Stimulated activated CD8-positive, alpha-beta memory T cell treated with anti-CD3 and anti-CD28 coated beads, Interleukin-12 subunit alpha, Interleukin-12 subunit beta, amount 100 ng/mL, for 4 hours (primary cell): ENCODE measurements at regions not wholly inside any gene's neighbourhood (a gene's known extent, or its start where the extent isn't known, plus 50 kb on each side); places are given as distances from the start of the nearest gene placed in this dataset.

ENCODE experiments used
- DNase-seq: peaks from one replicate; pipeline ENCODE4 v3.0.0-alpha.2; 2020; ENCODE audit warnings: low read depth

DNA sequence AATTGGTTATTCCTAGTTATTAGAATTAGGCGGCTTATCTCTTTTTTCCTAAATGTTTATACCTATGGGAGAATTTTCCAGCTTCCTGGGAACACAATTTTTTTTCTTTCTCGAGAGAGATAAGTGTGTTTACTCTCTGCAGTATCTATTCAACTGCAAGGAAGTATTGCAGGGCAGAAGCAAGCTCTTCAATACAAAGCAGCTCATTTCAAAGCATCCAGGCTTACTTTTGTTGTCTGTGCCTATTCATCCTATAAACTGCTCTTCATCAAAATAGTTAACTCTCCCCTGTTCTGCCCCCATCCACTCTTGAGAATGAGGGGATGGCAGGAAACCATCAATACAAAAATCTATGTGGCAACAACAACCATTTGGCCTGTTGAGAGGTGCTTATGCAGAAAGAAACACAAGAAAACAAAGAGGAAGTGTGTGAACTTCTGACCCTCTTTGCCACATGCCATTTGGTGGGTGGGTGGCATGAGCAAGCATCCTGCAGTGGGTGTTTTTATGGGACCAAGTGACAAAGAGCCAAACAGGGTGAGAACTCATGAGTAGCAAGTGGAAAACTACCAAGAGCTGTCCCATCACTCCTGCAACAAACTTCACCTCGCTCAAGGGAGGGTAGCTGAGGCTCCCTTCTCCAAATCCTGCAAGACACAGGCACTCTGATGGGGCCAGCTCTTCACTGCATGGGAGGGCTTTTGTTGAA is 50.6 kb upstream of the MRPS6 start:
- DNase-seq: peak; percentile 29

DNA sequence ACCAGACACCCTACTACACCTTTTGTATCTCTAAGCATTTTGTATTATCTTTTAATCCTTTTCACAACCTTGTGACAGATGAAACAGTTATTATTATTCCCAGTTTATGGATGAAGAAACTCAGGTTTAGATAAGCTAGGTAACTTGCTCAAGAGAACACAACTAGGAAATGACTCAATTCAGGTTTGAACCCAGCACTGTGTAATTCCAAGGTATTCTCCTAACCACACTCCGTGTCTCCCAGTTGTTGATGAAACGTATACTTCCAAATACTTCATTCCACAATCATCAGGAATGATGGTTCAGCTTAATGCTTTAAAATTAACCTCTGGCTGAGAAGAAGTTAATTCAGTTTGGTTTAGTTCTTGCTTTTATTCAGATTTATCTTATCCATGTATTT is 51.7 kb upstream of the MRPS6 start:
- no peak for DNase-seq

DNA sequence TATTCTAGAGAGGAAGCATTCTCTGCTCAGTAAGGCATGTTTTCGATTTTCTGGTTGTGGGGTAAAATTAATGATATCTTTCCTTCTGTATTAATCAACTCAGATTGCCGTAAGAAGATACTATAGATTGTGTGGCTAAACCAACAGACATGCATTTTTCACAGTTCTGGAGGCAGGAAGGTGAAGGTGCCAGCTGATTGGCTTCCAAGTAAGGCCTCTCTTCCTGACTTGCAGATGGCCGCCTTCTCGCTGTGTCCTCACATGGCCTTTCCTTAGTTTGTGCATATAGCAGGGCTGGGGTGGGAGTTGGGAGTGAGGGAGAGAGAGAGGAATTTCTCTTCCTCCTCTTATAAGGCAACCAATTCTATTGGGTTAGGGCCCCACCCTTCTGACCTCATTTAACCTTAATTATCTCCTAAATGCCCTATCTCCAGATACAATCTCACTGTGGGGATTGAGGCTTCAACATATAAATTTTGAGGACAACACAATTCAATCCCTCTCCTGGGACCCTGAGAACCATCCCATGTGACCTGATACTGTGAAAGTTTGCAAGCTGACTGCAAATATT is 52.3 kb upstream of the MRPS6 start:
- no peak for DNase-seq

DNA sequence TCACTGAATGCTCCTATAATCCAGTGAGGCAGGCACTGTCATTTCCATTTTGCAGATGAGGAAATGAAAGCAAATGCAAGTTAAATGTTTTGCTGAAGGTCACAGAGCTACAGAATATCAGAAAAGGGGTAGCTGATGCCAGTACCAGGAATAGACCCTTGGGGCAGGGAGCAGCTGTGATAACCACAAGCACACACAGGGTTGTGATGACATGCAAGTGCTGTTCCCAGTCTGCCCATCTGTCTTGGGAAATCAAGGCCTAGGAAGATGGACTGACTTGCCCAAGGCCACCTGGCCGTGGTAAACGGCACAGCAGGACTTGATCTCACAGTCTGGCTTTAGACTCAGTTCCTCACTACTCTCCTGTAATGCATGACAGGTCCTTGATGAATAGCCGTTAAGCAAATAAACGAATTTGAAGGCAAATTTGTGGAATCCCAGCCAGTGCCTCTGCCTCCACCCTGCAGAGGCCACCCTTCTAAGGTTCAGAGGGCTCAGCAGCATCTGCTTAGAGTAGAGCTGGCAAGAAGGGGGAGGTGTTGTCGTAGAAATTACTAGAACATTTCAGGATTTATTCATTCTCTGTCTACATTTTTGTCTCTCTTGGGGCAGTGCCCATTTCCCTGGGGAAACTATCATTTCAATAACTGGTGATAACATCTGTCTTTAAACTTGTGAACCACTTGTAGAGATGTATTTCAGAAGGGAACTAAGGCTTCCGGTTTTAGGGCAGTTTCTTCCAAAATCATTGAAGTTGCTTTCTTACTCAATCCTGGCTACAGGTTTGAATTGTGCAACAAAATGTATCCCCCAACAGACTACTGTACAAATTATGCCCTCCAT is 53.2 kb upstream of the MRPS6 start:
- no peak for DNase-seq

DNA sequence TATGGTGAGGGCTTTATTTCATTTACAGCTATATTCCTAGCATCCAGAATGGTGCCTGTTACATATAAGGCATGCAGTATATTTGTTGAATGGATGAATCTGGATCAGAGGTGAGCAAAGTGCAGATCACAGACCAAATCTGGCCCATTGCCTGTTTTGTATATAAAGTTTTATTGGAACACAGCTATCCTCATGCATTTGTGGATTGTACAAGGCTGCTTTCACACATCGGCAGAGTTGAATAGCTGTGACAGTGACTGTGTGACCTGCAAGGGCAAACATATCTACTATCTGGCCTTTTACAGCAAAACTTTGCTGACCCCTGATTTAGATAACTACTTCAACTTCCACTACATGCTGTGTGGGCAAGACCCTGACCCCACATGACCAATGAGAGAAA is 54.0 kb upstream of the MRPS6 start:
- DNase-seq: no peak

DNA sequence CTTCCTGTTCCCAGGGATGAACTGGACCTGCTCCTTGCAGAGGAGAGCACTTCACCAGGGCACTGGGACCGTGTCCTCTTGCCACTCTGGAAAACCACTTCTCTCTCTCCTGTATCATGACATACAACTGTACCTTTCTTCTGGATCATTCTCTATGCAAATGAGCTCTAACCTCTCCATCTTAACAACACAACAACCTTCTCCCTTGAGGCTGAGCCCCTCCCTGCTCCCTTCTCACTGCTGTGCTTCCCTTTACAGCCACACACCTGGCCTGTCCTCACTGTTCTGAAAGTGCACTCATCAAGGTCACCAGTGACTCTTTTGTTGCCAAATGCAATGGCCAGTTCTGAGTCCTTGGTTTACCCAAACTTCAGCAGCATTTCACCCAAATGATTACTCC is 54.5 kb upstream of the MRPS6 start:
- no peak for DNase-seq

DNA sequence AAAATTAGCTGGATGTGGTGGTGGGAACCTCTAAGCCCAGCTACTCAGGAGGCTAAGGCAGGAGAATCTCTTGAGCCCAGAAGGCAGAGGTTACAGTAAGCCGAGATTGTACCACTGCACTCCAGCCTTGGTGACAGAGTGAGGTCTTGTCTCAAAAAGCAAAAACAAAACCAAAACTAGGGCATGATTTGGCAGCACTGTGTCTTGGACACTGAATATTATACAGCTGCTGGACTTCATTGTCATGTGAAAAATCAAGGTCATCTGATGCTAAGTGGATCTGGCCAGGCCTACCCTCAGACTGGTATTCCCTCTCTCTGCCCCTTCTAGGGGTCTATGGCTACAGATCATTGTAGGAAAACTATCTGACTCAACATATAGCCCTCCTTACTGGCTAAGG is 55.2 kb upstream of the MRPS6 start:
- no peak for DNase-seq

DNA sequence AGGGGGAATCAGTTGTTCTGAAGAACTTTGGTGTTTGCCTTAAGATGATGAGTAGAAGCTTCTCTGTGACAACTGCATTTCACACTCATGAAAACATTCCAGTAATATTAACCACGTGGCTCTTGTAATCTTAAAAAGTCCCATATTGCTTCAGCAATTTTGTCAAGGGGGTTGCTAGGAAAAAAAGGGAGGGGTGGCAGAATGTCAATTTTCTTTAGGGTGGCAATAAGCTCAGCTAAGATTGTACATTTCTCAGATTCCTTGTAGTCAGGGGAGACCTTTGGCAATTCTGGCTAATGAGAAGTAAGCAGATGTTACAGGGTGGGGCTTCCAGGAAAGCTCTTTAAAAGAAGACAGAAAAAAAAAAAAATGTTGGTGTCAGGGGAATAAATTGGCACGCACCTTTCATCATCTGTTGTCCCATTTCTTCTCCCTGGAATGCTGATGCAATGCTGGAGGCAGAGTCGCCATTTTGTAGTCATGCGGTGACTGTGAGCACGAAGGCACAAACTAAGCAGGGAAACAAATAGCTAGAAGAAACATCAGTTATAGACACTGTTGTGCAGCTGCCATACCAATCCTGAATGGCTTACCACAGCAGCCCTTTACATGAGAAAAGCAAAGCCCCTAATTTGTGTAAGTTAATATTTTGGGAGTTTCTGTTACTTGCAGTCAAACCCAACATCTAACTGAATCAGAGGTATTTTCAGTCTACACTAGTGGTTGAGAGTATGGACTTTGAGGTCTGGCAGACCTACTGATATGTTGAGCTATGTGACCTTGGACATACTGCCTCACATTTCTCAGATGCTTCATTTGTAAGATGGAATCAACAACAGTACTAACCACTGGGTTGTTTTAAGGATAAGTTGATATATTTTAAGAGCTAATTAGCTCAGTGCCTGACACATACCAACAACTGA is 56.1 kb upstream of the MRPS6 start:
- DNase-seq: no peak

DNA sequence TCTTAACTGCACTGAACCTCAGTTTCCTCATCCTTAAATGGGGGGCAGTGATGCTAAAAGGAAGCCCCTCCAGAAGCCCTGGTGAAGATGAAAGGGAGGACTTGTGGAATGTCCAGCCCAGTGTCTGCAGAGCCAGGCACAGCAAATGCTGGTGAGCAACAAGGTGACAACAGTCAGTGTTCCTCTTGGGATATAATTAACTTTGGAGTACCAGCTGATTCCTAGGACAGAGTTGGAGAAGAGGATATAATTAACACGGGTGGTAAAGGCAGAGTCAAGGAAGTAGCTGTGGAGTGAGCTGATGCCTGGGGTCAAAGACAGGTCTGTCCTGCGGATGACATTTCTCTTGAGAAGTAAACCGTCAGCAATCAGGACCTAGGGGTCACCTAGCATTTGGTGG is 60.7 kb upstream of the MRPS6 start:
- no peak for DNase-seq

DNA sequence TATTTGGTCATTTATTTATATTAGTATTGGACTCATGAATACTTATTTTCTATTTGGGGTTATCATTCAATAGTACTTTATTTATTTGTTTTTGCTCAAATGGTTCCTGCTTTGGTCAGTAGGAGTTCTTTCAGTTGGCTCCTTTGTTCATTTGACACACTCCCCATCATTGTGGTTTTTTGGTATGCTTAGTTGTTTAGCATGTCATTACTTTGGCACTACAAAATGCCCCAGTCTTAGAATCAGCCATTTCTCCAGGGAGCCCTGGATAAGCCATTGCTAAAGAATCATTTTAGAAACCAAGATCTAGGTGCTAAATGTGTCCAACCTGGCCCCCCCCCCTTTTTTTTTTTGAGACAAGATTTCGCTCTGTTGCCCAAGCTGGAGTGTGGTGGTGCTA is 61.7 kb upstream of the MRPS6 start:
- DNase-seq: no peak

DNA sequence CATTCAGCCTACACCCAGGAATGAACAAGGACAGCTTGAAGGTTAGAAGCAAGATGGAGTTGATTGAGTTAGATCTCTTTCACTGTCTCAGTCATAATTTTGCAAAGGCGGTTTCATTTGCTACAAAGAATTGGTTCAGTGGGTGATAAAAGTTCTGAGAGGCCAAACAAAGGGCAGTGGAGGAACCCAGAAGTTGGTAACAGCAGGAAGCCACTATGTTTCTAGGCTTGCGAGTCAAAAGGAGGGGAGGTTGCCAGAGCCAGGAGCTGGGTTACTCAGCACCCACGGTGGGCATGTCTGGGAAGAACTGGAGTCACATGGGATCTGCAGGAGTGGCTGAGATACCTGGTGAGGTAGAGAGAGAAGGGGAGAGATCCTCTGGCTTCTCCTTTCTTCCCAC is 64.2 kb upstream of the MRPS6 start:
- DNase-seq: no peak

DNA sequence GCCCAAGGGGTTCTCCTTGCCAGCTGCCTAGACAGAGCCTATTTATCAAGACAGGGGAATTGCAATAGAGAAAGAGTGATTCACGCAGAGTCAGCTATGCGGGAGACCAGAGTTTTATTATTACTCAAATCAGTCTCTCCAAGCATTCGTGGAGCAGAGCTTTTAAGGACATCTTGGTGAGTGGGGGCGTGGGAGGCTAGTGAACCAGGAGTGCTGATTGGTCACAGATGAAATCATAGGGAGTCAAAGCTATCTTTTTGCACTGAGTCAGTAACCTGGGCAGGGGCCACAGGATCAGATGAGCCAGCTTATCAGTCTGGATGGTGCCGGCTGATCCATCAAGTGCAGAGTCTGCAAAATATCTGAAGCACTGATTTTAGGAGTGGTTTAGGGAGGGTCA is 64.8 kb upstream of the MRPS6 start:
- DNase-seq: no peak

DNA sequence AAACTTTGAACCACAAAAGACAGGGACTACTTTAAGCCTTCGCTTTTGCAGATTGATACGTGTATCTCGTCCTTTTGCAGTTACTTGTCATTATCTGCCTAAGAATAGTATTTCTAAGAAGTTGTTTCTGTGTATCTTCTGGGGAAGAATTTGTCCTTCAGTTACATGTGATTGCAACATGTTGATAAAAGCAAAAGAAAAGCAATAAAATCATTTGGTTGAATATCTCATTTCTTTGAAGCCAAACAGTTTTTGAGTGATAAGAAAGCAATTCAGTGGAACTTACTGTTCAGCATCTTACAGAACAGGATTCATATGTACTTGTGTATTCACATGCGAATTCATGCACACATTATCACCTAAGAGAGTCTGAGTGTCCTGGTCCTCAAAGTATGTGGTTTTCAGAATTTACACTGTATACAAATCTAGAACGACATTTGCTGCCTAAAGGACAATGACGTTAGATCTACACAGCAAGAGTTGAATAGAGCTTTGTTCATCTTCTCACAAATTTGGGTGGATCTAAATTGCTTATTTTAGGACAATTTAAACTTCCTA is 66.7 kb upstream of the MRPS6 start:
- DNase-seq: no peak

DNA sequence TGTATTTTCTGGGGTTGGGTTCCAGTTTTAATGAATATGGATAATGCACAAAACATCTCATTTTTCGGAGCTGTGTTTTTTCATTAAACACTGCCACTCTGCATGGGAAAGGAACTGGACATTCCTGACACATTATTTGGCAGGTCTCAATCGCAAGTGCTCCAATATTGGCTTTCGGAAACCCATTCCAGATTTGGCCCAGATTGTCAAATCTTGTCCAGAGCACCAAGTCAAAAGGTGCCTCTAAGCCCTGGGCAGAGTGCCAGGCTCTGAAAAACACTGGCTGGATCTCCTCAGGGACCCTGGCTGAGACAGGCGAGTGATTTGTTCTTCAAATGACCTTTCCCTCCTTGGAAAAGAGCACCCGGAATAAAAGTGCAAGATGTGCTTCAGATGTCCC is 68.4 kb upstream of the MRPS6 start:
- no peak for DNase-seq

DNA sequence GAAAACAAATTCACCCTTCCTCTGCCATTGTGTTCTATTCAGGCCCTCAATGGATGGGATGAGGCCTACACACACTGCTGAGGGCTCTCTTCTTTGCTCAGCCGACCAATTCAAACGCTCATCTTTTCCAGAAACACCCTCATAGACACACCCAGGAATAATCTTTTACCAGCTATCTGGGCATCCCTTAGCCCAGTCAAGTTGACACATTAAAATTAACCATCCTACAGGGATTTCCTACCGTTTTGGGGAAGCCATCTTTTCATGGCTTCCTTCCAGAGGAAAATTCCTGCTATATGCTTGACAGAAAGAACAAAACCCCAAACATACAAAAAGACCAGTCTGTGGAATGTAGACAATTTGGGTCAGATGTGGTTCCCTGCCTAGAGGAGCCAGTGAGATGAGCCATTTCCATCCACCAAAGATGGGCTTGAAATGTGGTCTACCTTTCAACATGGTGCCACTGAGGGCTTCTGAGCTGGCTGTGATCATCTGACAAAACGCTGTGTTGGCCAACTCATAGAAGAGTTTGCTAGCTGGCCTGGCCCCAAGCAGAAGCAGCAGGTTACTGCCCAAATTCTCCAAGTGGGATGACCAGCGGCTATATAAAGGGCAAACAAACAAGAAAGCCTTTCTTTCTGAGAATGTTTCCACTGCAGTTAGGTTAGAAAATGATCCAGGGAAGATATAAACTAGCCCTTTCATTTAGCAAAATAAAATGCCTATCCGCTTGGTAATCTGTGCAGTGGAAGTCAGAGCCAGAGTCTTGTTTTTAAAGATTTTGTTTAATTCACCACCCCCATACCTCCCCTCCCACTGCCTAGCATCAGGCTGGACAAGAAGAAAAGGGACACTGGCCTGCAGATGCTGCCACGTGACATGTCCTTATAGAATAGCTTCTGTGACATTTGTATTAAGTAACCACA is 69.1 kb upstream of the MRPS6 start:
- DNase-seq: no peak

DNA sequence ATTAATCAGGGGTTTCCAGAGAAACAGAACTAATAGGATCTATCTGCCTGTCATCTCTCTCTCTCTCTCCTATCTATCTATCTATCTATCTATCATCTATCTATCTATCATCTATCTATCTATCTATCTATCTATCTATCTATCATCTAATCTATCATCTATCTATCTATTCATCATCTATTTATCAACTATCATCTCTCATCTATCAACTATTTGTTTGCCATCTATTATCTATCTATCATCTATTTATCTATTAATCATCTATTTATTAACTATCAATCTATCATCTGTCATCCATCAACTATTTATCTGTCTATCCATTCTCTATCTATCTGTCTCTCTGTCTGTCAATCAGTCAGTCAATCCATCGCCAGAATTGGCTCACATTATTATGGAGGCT is 70.0 kb upstream of the MRPS6 start:
- no peak for DNase-seq

DNA sequence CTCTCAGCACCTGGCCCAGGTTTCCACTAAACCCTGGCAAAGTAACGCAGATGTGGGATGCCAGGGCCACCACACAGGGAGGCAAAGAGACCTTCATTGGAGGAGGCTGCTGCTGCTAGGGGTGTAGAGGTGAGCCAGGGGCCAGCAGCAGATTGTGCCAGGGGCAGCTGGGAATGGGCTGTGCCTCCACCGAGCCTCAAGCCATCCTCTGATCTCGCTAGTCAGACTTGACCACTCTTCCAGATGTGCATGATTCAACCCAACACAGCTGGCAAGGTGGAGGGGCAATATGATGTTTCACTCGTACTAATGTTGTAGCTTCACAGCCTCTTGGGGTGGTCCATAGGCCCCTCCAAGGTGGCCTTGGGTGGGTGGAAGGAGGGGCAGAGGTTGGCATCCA is 73.0 kb upstream of the MRPS6 start:
- no peak for DNase-seq

DNA sequence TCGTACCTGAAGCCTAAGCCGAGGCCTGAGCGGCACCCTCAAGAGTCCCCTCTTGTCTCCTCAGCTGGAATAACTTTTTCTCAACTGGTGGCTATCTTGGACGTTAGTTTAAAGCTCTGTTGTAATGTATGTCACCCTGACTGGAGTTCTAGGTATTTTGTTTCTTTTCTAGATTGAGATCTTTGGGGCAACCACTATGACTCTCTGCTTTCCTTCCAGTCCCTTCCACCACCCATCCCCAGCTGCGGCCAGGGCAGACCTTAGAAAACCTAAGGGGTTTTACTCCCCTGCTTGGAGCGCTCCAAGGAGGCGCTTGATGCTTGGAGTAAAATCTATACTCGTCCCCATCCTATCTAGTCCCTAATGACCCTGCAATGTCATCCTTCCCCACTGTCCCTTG is 74.6 kb upstream of the MRPS6 start:
- no peak for DNase-seq

DNA sequence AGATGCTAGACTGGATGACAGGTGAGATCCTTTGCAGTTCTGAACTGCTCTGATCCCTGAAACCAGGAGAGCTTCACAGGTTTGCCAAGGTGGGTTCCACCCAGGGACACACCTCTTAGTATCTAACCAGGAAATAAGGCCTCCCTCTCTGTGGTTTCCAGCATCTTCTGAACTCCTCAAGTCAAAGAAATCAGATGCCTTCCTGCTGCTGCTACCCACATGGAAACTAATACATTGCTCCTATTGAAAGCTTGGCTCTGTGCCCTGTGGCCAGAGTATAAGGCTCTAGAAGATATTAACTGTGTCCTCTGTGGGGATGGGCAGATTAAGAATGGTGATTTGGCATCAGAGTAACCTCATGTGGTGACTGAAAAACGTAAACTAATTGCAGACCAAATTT is 75.0 kb upstream of the MRPS6 start:
- DNase-seq: no peak

DNA sequence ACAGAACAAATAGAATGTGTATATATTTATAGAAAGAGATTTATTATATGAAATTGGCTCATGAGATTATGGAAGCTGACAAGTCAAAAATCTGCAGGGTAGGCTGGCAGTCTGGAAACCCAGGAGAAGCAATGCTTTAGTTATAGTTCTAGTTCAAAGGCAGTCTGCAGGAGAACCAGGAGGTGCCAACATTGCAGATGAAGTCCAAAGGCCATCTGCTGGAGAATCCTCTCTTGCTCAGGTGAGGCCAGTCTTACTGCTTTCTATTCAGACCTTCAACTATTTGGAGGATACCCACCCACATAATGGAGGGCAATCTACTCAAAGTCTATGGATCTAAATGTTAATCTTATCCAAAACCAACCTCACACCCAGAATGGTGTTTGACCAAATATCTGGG is 75.9 kb upstream of the MRPS6 start:
- DNase-seq: no peak

DNA sequence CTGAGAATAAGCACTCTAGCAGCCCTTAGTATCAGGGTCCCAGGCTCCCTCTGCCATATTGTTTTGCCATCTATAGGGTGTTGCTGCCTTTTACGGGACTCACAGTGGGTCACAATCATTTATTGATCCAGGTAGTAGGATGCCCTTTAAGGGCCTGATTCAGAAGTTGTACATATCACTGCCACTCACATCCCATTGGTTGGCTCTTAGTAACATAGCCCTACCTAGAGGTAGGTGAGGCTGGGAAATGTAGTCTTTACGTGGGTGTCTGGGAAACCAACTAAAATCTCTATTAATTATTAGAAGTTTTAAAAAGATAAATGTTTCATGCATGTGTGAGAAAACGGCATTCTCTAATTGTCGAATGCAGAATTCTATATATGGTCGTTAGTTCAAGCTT is 78.8 kb upstream of the ATP5PO start:
- DNase-seq: no peak
